G401 (cell line): ENCODE measurements at regions not wholly inside any gene's neighbourhood (a gene's known extent, or its start where the extent isn't known, plus 50 kb on each side); places are given as distances from the start of the nearest gene placed in this dataset.

ENCODE experiments used
- DNase-seq: peaks from one replicate; pipeline ENCODE4 v3.0.0-alpha.2; 2015; ENCODE audit warnings: low spot score
- in situ Hi-C: cut with HindIII; loops from 2 replicates; pipeline ENCODE4 v1.10.0; 2016; ENCODE audit warnings: low sequenced_read_pairs, mixed read lengths

GRCh38 chr11:111444040-111444439, 65.0 kb upstream of the POU2AF1 start:
- in situ Hi-C loops, result no loop called here
- no peak for DNase-seq

- in situ Hi-C loops, result no loop called here
- DNase-seq, result no peak
Measured at GRCh38 chr11:111443640-111444039, 64.6 kb upstream of the POU2AF1 start.

GRCh38 chr11:111443032-111443431, 64.0 kb upstream of the POU2AF1 start:
- DNase-seq, result no peak
- in situ Hi-C loops, result no loop called here

- in situ Hi-C loops, result no loop called here
- DNase-seq, result no peak
Measured at GRCh38 chr11:111441443-111441842, 62.4 kb upstream of the POU2AF1 start.

- DNase-seq, result no peak
- in situ Hi-C loops, result no loop called here
Measured at GRCh38 chr11:111440416-111441205, 61.5 kb upstream of the POU2AF1 start.

- no peak for DNase-seq
- in situ Hi-C loops, result no loop called here
Measured at GRCh38 chr11:111439901-111440300, 60.8 kb upstream of the POU2AF1 start.

- DNase-seq, result no peak
- in situ Hi-C loops, result no loop called here
Measured at GRCh38 chr11:111438846-111439520, 59.9 kb upstream of the POU2AF1 start.

- in situ Hi-C loops, result no loop called here
Measured at GRCh38 chr11:111438168-111438567, 59.1 kb upstream of the POU2AF1 start.

GRCh38 chr11:111435046-111435698, 56.1 kb upstream of the POU2AF1 start:
- in situ Hi-C loops, result no loop called here
- DNase-seq, result no peak

More at GRCh38 chr11:111438168-111438567, 59.1 kb upstream of the POU2AF1 start:
- no peak for DNase-seq

GRCh38 chr11:111429066-111429506, 50.0 kb upstream of the POU2AF1 start:
- in situ Hi-C loops, result no loop called here
- DNase-seq, result peak; percentile 46
